ENCODE measurements at regions not wholly inside any gene's neighbourhood (a gene's known extent, or its start where the extent isn't known, plus 50 kb on each side); places are given as distances from the start of the nearest gene placed in this dataset.

- Histone ChIP-seq H3K4me3 (ENCODE audit: low read length in 2 of 2) (no peak overlapping the region), H4K91ac (ENCODE audit: low read depth, low read length, poor library complexity) (no peak overlapping the region)
Observed at GRCh38 chr16:9316008-9316407, 224.6 kb downstream of the HAPSTR1 start.

DNA sequence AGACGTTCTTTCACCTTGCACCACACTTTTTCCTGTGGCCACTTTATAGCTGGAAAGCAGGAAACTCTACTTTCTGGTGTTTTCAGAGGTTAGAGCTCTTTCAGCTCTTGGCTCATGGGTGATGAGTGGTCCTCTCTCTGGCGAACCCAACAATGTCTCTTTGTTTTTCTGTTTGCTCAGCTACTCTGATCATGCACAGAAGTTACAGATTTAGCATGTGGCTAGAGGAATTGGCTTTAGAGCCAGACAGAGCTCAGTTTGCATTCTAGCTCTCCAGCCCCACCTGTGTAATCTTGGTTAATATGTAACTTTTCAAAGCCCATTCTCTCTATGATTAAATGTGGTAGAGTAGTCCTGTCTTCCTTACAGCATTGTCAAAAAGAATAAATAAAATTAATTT, 225.2 kb downstream of the HAPSTR1 start:
- no peak overlapping the region for H3K4me3 ChIP-seq (ENCODE audit: low read length in 2 of 2)
- H3K27ac ChIP-seq (replicated peaks; ENCODE audit: low read length): no peak overlapping the region
- no peak overlapping the region for H2AK5ac ChIP-seq (ENCODE audit: low read depth, low read length)
- no peaks in the 10 kb centered on the region for H3K4me1 ChIP-seq (ENCODE audit: control insufficient read depth in 2 of 2, insufficient read depth in 1 of 2, low read depth in 1 of 2, low read length in 2 of 2)
- DNase-seq (ENCODE audit: low spot score): no peak
- no peak overlapping the region for H2BK15ac ChIP-seq (ENCODE audit: low read length)
- no peak overlapping the region for H3K4me2 ChIP-seq (ENCODE audit: insufficient read depth, low read length, poor library complexity, severe bottlenecking)
- no peaks in the 10 kb centered on the region for H3K79me1 ChIP-seq (ENCODE audit: low read depth, low read length)
- H3K4ac ChIP-seq (ENCODE audit: low read length): no peak overlapping the region
- no peak overlapping the region for H3K18ac ChIP-seq (ENCODE audit: low read length)
- WGBS, 2 donors (ENCODE audit: extremely low coverage in 2 of 2, insufficient read length in 2 of 2, insufficient replicate concordance in 1 of 2): no CpG with 5 or more reads among the region's 2 CpGs
- H2BK5ac ChIP-seq (ENCODE audit: low read length): no peak overlapping the region
- no peak overlapping the region for H2AFZ ChIP-seq (ENCODE audit: low read length)
- H2BK12ac ChIP-seq (ENCODE audit: low read length): no peak overlapping the region
- H3K36me3 ChIP-seq (replicated peaks in 1 of 2; ENCODE audit: control insufficient read depth in 2 of 2, insufficient read depth in 2 of 2, low read length in 2 of 2): no peaks in the 10 kb centered on the region
- H3K14ac ChIP-seq (ENCODE audit: low read length): no peak overlapping the region
- H2BK120ac ChIP-seq (ENCODE audit: low read depth, low read length): no peak overlapping the region
- no peaks in the 10 kb centered on the region for H3K9me3 ChIP-seq (replicated peaks in 1 of 2; ENCODE audit: control insufficient read depth in 2 of 2, insufficient read depth in 1 of 2, low read depth in 1 of 2, low read length in 2 of 2)
- no peak overlapping the region for H3K23ac ChIP-seq (ENCODE audit: low read depth, low read length, poor library complexity)
- H4K8ac ChIP-seq (ENCODE audit: low read depth, low read length): no peak overlapping the region
- no peaks in the 10 kb centered on the region for H3K27me3 ChIP-seq (ENCODE audit: control insufficient read depth in 3 of 3, insufficient read depth in 3 of 3, low read depth in 1 of 3, low read length in 3 of 3)
- H4K91ac ChIP-seq (ENCODE audit: low read depth, low read length, poor library complexity): no peak overlapping the region
- no peak overlapping the region for H3K9ac ChIP-seq (ENCODE audit: low read depth, low read length, poor library complexity)

More at GRCh38 chr16:9316008-9316407, 224.6 kb downstream of the HAPSTR1 start:
- peaks cover 0 to 2% of the 10 kb centered on the region in 2 donors for H3K4me1 ChIP-seq (ENCODE audit: control insufficient read depth in 2 of 2, insufficient read depth in 1 of 2, low read depth in 1 of 2, low read length in 2 of 2)
- DNase-seq (ENCODE audit: low spot score): no peak
- no peak overlapping the region for H2BK5ac ChIP-seq (ENCODE audit: low read length)
- no peak overlapping the region for H4K8ac ChIP-seq (ENCODE audit: low read depth, low read length)
- H3K4ac ChIP-seq (ENCODE audit: low read length): no peak overlapping the region
- H3K14ac ChIP-seq (ENCODE audit: low read length): no peak overlapping the region
- no peak overlapping the region for H2BK120ac ChIP-seq (ENCODE audit: low read depth, low read length)
- H3K79me1 ChIP-seq (ENCODE audit: low read depth, low read length): no peaks in the 10 kb centered on the region
- H3K36me3 ChIP-seq (replicated peaks in 1 of 2; ENCODE audit: control insufficient read depth in 2 of 2, insufficient read depth in 2 of 2, low read length in 2 of 2): no peaks in the 10 kb centered on the region
- H3K23ac ChIP-seq (ENCODE audit: low read depth, low read length, poor library complexity): no peak overlapping the region
- H2AFZ ChIP-seq (ENCODE audit: low read length): no peak overlapping the region
- no peak overlapping the region for H2AK5ac ChIP-seq (ENCODE audit: low read depth, low read length)
- no peak overlapping the region for H3K27ac ChIP-seq (replicated peaks; ENCODE audit: low read length)
- H3K18ac ChIP-seq (ENCODE audit: low read length): no peak overlapping the region
- H3K27me3 ChIP-seq (ENCODE audit: control insufficient read depth in 3 of 3, insufficient read depth in 3 of 3, low read depth in 1 of 3, low read length in 3 of 3): no peaks in the 10 kb centered on the region
- H3K4me2 ChIP-seq (ENCODE audit: insufficient read depth, low read length, poor library complexity, severe bottlenecking): no peak overlapping the region
- no peak overlapping the region for H2BK12ac ChIP-seq (ENCODE audit: low read length)
- no peaks in the 10 kb centered on the region for H3K9me3 ChIP-seq (replicated peaks in 1 of 2; ENCODE audit: control insufficient read depth in 2 of 2, insufficient read depth in 1 of 2, low read depth in 1 of 2, low read length in 2 of 2)
- no peak overlapping the region for H2BK15ac ChIP-seq (ENCODE audit: low read length)
- H3K9ac ChIP-seq (ENCODE audit: low read depth, low read length, poor library complexity): no peak overlapping the region

- H4K8ac ChIP-seq (ENCODE audit: low read depth, low read length): no peak overlapping the region
- no peak overlapping the region for H2AK5ac ChIP-seq (ENCODE audit: low read depth, low read length)
- no peak overlapping the region for H3K18ac ChIP-seq (ENCODE audit: low read length)
- peaks cover 0 to 4% of the 10 kb centered on the region in 2 donors for H3K4me1 ChIP-seq (ENCODE audit: control insufficient read depth in 2 of 2, insufficient read depth in 1 of 2, low read depth in 1 of 2, low read length in 2 of 2)
- no peak overlapping the region for H2BK15ac ChIP-seq (ENCODE audit: low read length)
- H2AFZ ChIP-seq (ENCODE audit: low read length): no peak overlapping the region
- H2BK12ac ChIP-seq (ENCODE audit: low read length): no peak overlapping the region
- no peak overlapping the region for H3K27ac ChIP-seq (replicated peaks; ENCODE audit: low read length)
- no peak overlapping the region for H3K4ac ChIP-seq (ENCODE audit: low read length)
- H3K9ac ChIP-seq (ENCODE audit: low read depth, low read length, poor library complexity): no peak overlapping the region
- H4K91ac ChIP-seq (ENCODE audit: low read depth, low read length, poor library complexity): no peak overlapping the region
- H3K27me3 ChIP-seq (ENCODE audit: control insufficient read depth in 3 of 3, insufficient read depth in 3 of 3, low read depth in 1 of 3, low read length in 3 of 3): no peaks in the 10 kb centered on the region
- H3K9me3 ChIP-seq (replicated peaks in 1 of 2; ENCODE audit: control insufficient read depth in 2 of 2, insufficient read depth in 1 of 2, low read depth in 1 of 2, low read length in 2 of 2): no peaks in the 10 kb centered on the region
- no peak overlapping the region for H3K23ac ChIP-seq (ENCODE audit: low read depth, low read length, poor library complexity)
- DNase-seq (ENCODE audit: low spot score): no peak
- no peaks in the 10 kb centered on the region for H3K79me1 ChIP-seq (ENCODE audit: low read depth, low read length)
- H3K4me3 ChIP-seq (ENCODE audit: low read length in 2 of 2): no peak overlapping the region
- H2BK120ac ChIP-seq (ENCODE audit: low read depth, low read length): no peak overlapping the region
- no peaks in the 10 kb centered on the region for H3K36me3 ChIP-seq (replicated peaks in 1 of 2; ENCODE audit: control insufficient read depth in 2 of 2, insufficient read depth in 2 of 2, low read length in 2 of 2)
- H3K4me2 ChIP-seq (ENCODE audit: insufficient read depth, low read length, poor library complexity, severe bottlenecking): no peak overlapping the region
- H2BK5ac ChIP-seq (ENCODE audit: low read length): no peak overlapping the region
- no peak overlapping the region for H3K14ac ChIP-seq (ENCODE audit: low read length)
- WGBS, 2 donors (ENCODE audit: extremely low coverage in 2 of 2, insufficient read length in 2 of 2, insufficient replicate concordance in 1 of 2): no CpG with 5 or more reads among the region's 2 CpGs
Observed at GRCh38 chr16:9318764-9319163, 227.3 kb downstream of the HAPSTR1 start.

DNA sequence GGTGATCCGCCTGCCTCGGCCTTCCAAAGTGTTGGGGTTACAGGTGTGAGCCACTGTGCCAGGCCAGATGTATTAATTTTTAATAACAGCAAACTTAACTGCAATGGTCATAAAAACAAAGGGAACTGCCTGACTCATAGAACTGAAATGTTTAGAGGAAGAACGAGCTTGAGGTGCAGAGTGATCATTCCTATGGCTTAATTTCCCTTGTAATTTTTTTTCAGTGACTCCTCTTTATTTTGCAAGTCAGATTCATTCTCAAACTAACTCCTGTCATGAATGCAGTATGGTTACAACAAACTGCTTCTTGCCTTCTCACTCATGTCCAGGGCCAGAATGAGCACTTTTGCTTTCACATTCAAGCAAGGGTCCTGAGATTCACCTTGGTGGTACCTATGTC, 231.3 kb downstream of the HAPSTR1 start:
- Histone ChIP-seq H3K4me2 (ENCODE audit: insufficient read depth, low read length, poor library complexity, severe bottlenecking) (no peak overlapping the region), H2BK120ac (ENCODE audit: low read depth, low read length) (no peak overlapping the region), H3K4me3 (ENCODE audit: low read length in 2 of 2) (no peak overlapping the region), H2AK5ac (ENCODE audit: low read depth, low read length) (no peak overlapping the region), H4K91ac (ENCODE audit: low read depth, low read length, poor library complexity) (no peak overlapping the region), H3K27ac (replicated peaks; ENCODE audit: low read length) (no peak overlapping the region), H3K4me1 (ENCODE audit: control insufficient read depth in 2 of 2, insufficient read depth in 1 of 2, low read depth in 1 of 2, low read length in 2 of 2) (peaks cover 0 to 4% of the 10 kb centered on the region in 2 donors), H3K23ac (ENCODE audit: low read depth, low read length, poor library complexity) (no peak overlapping the region), H3K27me3 (ENCODE audit: control insufficient read depth in 3 of 3, insufficient read depth in 3 of 3, low read depth in 1 of 3, low read length in 3 of 3) (no peaks in the 10 kb centered on the region), H2BK12ac (ENCODE audit: low read length) (no peak overlapping the region), H2BK15ac (ENCODE audit: low read length) (no peak overlapping the region), H4K8ac (ENCODE audit: low read depth, low read length) (no peak overlapping the region), H2BK5ac (ENCODE audit: low read length) (no peak overlapping the region), H3K4ac (ENCODE audit: low read length) (no peak overlapping the region), H3K9ac (ENCODE audit: low read depth, low read length, poor library complexity) (no peak overlapping the region), H3K14ac (ENCODE audit: low read length) (no peak overlapping the region), H3K79me1 (ENCODE audit: low read depth, low read length) (peaks cover 2% of the 10 kb centered on the region), H3K18ac (ENCODE audit: low read length) (no peak overlapping the region), H3K9me3 (replicated peaks in 1 of 2; ENCODE audit: control insufficient read depth in 2 of 2, insufficient read depth in 1 of 2, low read depth in 1 of 2, low read length in 2 of 2) (no peaks in the 10 kb centered on the region), H3K36me3 (replicated peaks in 1 of 2; ENCODE audit: control insufficient read depth in 2 of 2, insufficient read depth in 2 of 2, low read length in 2 of 2) (no peaks in the 10 kb centered on the region), H2AFZ (ENCODE audit: low read length) (no peak overlapping the region)
- WGBS, 2 donors (ENCODE audit: extremely low coverage in 2 of 2, insufficient read length in 2 of 2, insufficient replicate concordance in 1 of 2): no CpG with 5 or more reads among the region's 3 CpGs
- no peak for DNase-seq (ENCODE audit: low spot score)

Data from neuronal stem cell (in vitro differentiated cells).